ENCODE measurements at regions not wholly inside any gene's neighbourhood (a gene's known extent, or its start where the extent isn't known, plus 50 kb on each side); places are given as distances from the start of the nearest gene placed in this dataset.
A peak's percentile ranks its signal among the peaks of the same experiment; 100 is the strongest.

- DNase-seq = no peak
These were observed 424.0 kb upstream of the FANCL start for GRCh38 chr2:58665154-58665553.

- DNase-seq = no peak
These were observed 423.5 kb upstream of the FANCL start for GRCh38 chr2:58664523-58665151.

- DNase-seq = no peak
These were observed 418.9 kb upstream of the FANCL start for GRCh38 chr2:58660046-58660445.

GRCh38 chr2:58655152-58655551 is 414.0 kb upstream of the FANCL start:
- no peak for DNase-seq

GRCh38 chr2:58651930-58652329 is 410.8 kb upstream of the FANCL start:
- no peak for DNase-seq

- DNase-seq = no peak
These were observed 409.7 kb upstream of the FANCL start for GRCh38 chr2:58650781-58651180.

- no peak for DNase-seq
These were observed 408.6 kb upstream of the FANCL start for GRCh38 chr2:58649756-58650155.

- DNase-seq = no peak
These were observed 403.9 kb upstream of the FANCL start for GRCh38 chr2:58645017-58645416.

GRCh38 chr2:58644451-58644850 is 403.3 kb upstream of the FANCL start:
- DNase-seq = no peak

GRCh38 chr2:58641001-58641400 is 399.9 kb upstream of the FANCL start:
- DNase-seq = no peak

GRCh38 chr2:58640042-58640441 is 398.9 kb upstream of the FANCL start:
- no peak for DNase-seq

- peak; percentile 27 for DNase-seq
These were observed 397.2 kb upstream of the FANCL start for GRCh38 chr2:58638256-58638805.

- no peak for DNase-seq
These were observed 395.7 kb upstream of the FANCL start for GRCh38 chr2:58636872-58637271.

- no peak for DNase-seq
These were observed 394.8 kb upstream of the FANCL start for GRCh38 chr2:58635801-58636375.

GRCh38 chr2:58634653-58635370 is 393.7 kb upstream of the FANCL start:
- no peak for DNase-seq

GRCh38 chr2:58633613-58634365 is 392.7 kb upstream of the FANCL start:
- DNase-seq = peak; percentile 76

- DNase-seq = no peak
These were observed 390.9 kb upstream of the FANCL start for GRCh38 chr2:58631986-58632385.

- no peak for DNase-seq
These were observed 388.5 kb upstream of the FANCL start for GRCh38 chr2:58629545-58630119.

GRCh38 chr2:58620896-58621295 is 379.8 kb upstream of the FANCL start:
- DNase-seq = no peak

- no peak for DNase-seq
These were observed 379.0 kb upstream of the FANCL start for GRCh38 chr2:58620093-58620492.

- DNase-seq = no peak
These were observed 375.8 kb upstream of the FANCL start for GRCh38 chr2:58616961-58617360.

- no peak for DNase-seq
These were observed 373.1 kb upstream of the FANCL start for GRCh38 chr2:58614219-58614618.

- DNase-seq = no peak
These were observed 371.8 kb upstream of the FANCL start for GRCh38 chr2:58612973-58613372.
